ENCODE measurements at regions not wholly inside any gene's neighbourhood (a gene's known extent, or its start where the extent isn't known, plus 50 kb on each side); places are given as distances from the start of the nearest gene placed in this dataset.

GRCh38 chr18:37987901-37988300 lies 422.3 kb upstream of the CELF4 start:
- DNase-seq: no peak

- DNase-seq: no peak
These were observed 421.1 kb upstream of the CELF4 start for GRCh38 chr18:37986665-37987064.

GRCh38 chr18:37985126-37985525 lies 419.5 kb upstream of the CELF4 start:
- DNase-seq: no peak

- no peak for DNase-seq
These were observed 415.0 kb upstream of the CELF4 start for GRCh38 chr18:37980556-37980955.

- no peak for DNase-seq
These were observed 409.8 kb upstream of the CELF4 start for GRCh38 chr18:37975446-37975845.

GRCh38 chr18:37967261-37967660 lies 401.7 kb upstream of the CELF4 start:
- DNase-seq: no peak

GRCh38 chr18:37965572-37965970 lies 400.0 kb upstream of the CELF4 start:
- no peak for DNase-seq

- DNase-seq: no peak
These were observed 399.4 kb upstream of the CELF4 start for GRCh38 chr18:37964885-37965571.

GRCh38 chr18:37963837-37964236 lies 398.2 kb upstream of the CELF4 start:
- no peak for DNase-seq

- DNase-seq: no peak
These were observed 396.8 kb upstream of the CELF4 start for GRCh38 chr18:37962316-37962966.

- DNase-seq: no peak
These were observed 392.9 kb upstream of the CELF4 start for GRCh38 chr18:37958499-37958898.

- DNase-seq: no peak
These were observed 391.3 kb upstream of the CELF4 start for GRCh38 chr18:37956902-37957301.

- no peak for DNase-seq
These were observed 390.4 kb upstream of the CELF4 start for GRCh38 chr18:37956020-37956419.

GRCh38 chr18:37955201-37955600 lies 389.6 kb upstream of the CELF4 start:
- DNase-seq: no peak

GRCh38 chr18:37953876-37954275 lies 388.3 kb upstream of the CELF4 start:
- DNase-seq: no peak

GRCh38 chr18:37948471-37948870 lies 382.9 kb upstream of the CELF4 start:
- DNase-seq: no peak

GRCh38 chr18:37946324-37946723 lies 380.7 kb upstream of the CELF4 start:
- no peak for DNase-seq

- no peak for DNase-seq
These were observed 379.2 kb upstream of the CELF4 start for GRCh38 chr18:37944700-37945270.

GRCh38 chr18:37937287-37937686 lies 371.7 kb upstream of the CELF4 start:
- DNase-seq: no peak

GRCh38 chr18:37935086-37935485 lies 369.5 kb upstream of the CELF4 start:
- DNase-seq: no peak

GRCh38 chr18:37930640-37931039 lies 365.0 kb upstream of the CELF4 start:
- DNase-seq: no peak

GRCh38 chr18:37922162-37922561 lies 356.6 kb upstream of the CELF4 start:
- no peak for DNase-seq

- no peak for DNase-seq
These were observed 355.3 kb upstream of the CELF4 start for GRCh38 chr18:37920865-37921264.

- DNase-seq: no peak
These were observed 347.5 kb upstream of the CELF4 start for GRCh38 chr18:37913051-37913450.

- DNase-seq: no peak
These were observed 336.7 kb upstream of the CELF4 start for GRCh38 chr18:37902344-37902743.

Data from NCI-H1694 (cell line).